ENCODE measurements at regions not wholly inside any gene's neighbourhood (a gene's known extent, or its start where the extent isn't known, plus 50 kb on each side); places are given as distances from the start of the nearest gene placed in this dataset.

DNA sequence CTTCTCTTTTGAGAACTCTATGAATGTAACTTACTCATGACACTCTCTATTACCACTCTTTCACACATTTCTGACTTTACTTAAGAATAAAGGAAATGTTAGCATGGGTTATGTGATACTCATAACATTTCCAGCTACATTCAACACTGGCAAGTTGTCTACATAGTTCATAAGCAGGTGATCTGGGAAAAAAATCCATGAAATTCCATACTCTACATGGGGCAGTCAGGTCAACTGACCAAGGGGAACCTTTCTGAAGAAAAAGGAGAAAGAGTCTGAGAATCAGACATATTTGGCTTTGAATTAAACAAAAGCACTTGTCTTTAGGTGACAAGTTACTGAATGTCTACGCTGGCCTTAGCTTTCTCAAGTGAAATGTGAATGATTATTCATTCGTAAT is 329.1 kb upstream of the ROBO1 start:
- TF ChIP-seq, protein P1, sequence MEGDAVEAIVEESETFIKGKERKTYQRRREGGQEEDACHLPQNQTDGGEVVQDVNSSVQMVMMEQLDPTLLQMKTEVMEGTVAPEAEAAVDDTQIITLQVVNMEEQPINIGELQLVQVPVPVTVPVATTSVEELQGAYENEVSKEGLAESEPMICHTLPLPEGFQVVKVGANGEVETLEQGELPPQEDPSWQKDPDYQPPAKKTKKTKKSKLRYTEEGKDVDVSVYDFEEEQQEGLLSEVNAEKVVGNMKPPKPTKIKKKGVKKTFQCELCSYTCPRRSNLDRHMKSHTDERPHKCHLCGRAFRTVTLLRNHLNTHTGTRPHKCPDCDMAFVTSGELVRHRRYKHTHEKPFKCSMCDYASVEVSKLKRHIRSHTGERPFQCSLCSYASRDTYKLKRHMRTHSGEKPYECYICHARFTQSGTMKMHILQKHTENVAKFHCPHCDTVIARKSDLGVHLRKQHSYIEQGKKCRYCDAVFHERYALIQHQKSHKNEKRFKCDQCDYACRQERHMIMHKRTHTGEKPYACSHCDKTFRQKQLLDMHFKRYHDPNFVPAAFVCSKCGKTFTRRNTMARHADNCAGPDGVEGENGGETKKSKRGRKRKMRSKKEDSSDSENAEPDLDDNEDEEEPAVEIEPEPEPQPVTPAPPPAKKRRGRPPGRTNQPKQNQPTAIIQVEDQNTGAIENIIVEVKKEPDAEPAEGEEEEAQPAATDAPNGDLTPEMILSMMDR (IDR thresholded peaks at IDR 0.05) = no peak
- no peak for TF ChIP-seq POLR2A (IDR thresholded peaks at IDR 0.05)
- Histone ChIP-seq H3K9me3 (replicated peaks in 1 of 3) (no peaks in the 10 kb centered on the region), H3K27ac (no peak overlapping the region), H3K27me3 (no peaks in the 10 kb centered on the region), H3K36me3 (replicated peaks in 1 of 2) (no peaks in the 10 kb centered on the region), H3K4me3 (no peak overlapping the region), H3K4me1 (replicated peaks in 1 of 2) (no peaks in the 10 kb centered on the region)
- no peak for DNase-seq
- intact Hi-C loops (cut with DNase I) = no loop called here
- 86 to 95% (median 93%) methylated on average over 2 of the region's 2 CpGs for WGBS, 4 donors

- TF ChIP-seq, protein P1 (IDR thresholded peaks at IDR 0.05) = no peak
- TF ChIP-seq POLR2A (IDR thresholded peaks at IDR 0.05) = no peak
- Histone ChIP-seq H3K27me3 (no peaks in the 10 kb centered on the region), H3K9me3 (replicated peaks in 1 of 3) (no peaks in the 10 kb centered on the region), H3K4me3 (no peak overlapping the region), H3K4me1 (replicated peaks in 1 of 2) (no peaks in the 10 kb centered on the region), H3K36me3 (replicated peaks in 1 of 2) (no peaks in the 10 kb centered on the region), H3K27ac (no peak overlapping the region)
- 71 to 84% (median 77%) methylated on average over 1 of the region's 1 CpG for WGBS, 4 donors
- no peak for DNase-seq
- intact Hi-C loops (cut with DNase I) = no loop called here
Observed at GRCh38 chr3:80094589-80094988, 326.8 kb upstream of the ROBO1 start.

DNA sequence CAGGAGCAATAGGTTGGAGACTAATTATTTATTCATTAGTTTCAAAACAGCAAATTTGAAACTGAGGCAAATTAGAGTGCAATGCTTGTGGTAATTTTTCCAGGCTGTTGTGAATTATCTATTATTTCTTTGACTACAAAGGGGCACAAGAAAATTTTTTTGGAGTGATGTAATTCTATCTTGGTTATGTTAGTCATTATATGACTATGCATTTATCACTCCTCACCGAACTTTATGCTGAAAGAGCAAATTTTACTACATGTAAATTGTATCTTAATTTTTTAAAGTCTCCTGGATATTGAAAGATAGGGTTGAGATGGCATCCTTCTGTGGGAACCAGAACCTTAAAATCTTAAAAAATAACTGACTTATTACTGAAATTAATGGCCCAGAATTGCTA is 320.0 kb upstream of the ROBO1 start:
- H3K27me3 ChIP-seq = no peaks in the 10 kb centered on the region
- no peak for DNase-seq
- no peaks in the 10 kb centered on the region for H3K36me3 ChIP-seq (replicated peaks in 1 of 2)
- H3K27ac ChIP-seq = no peak overlapping the region
- no peak for TF ChIP-seq POLR2A (IDR thresholded peaks at IDR 0.05)
- TF ChIP-seq, protein P1 (IDR thresholded peaks at IDR 0.05) = no peak
- no peaks in the 10 kb centered on the region for H3K4me1 ChIP-seq (replicated peaks in 1 of 2)
- H3K9me3 ChIP-seq (replicated peaks in 1 of 3) = no peaks in the 10 kb centered on the region
- WGBS, 4 donors = 59 to 71% (median 65%) methylated on average over 1 of the region's 1 CpG
- H3K4me3 ChIP-seq = no peak overlapping the region
- intact Hi-C loops (cut with DNase I) = no loop called here

GRCh38 chr3:80086426-80086825 is 318.6 kb upstream of the ROBO1 start:
- no peaks in the 10 kb centered on the region for H3K9me3 ChIP-seq (replicated peaks in 1 of 3)
- no peaks in the 10 kb centered on the region for H3K27me3 ChIP-seq
- TF ChIP-seq, protein P1 (IDR thresholded peaks at IDR 0.05) = no peak
- no peak for TF ChIP-seq POLR2A (IDR thresholded peaks at IDR 0.05)
- no peaks in the 10 kb centered on the region for H3K36me3 ChIP-seq (replicated peaks in 1 of 2)
- no peak for DNase-seq
- H3K27ac ChIP-seq = no peak overlapping the region
- no peaks in the 10 kb centered on the region for H3K4me1 ChIP-seq (replicated peaks in 1 of 2)
- H3K4me3 ChIP-seq = no peak overlapping the region
- intact Hi-C loops (cut with DNase I) = no loop called here
